ENCODE measurements at regions not wholly inside any gene's neighbourhood (a gene's known extent, or its start where the extent isn't known, plus 50 kb on each side); places are given as distances from the start of the nearest gene placed in this dataset.

DNA sequence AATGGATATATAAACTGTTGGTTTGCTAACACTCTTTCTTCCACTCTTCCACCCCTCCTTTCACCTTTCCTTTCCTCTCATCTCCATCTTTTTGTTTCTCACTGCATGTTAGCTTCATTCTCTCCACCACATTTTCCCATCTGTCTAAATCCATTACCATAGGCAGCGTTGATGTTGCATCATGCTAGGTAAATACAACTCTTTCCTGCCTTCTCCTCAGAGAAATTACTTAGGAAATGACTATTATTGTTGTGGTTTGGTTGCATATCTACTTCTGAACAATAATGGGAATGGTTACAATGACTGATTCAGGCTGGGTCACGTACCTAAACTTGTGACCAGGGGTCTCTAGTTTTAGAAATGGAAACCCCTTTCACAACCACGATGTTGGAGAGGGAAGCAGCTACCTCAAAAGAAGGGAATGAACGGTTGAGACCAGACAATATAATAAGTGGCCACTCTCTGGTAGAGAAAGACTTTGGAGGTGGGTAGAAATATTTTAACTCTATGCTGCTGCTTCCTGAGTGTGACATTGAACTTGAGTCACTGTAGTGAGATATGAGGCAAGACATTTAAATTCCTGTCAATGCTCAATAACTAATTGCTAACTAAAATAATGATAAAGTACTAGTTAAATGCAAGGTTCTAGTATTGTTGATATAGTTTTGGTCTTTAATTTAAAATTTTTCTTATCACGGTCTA, 314.1 kb upstream of the TGFBR2 start:
- TF ChIP-seq CTCF (IDR thresholded peaks at IDR 0.05), result no peak
- no peak for TF ChIP-seq POLR2A (IDR thresholded peaks at IDR 0.05)
